PC-3 (cell line): ENCODE measurements at regions not wholly inside any gene's neighbourhood (a gene's known extent, or its start where the extent isn't known, plus 50 kb on each side); places are given as distances from the start of the nearest gene placed in this dataset.

ENCODE experiments used
- ATAC-seq: fragments of 200-7000 bp; cut with Tn5 transposase; 2 replicates; pipeline ENCODE4 v1.9.1; 2020; ENCODE audit warnings: mild to moderate bottlenecking, moderate library complexity
- BruUV-seq: library from RNA; stranded (reverse); fragments of 400-500 nt; replicated peaks from 2 replicates; lab custom pipeline; 2021; lab: Mats Ljungman, UMichigan
- CTCF ChIA-PET: fragments of 300-600 bp; sonication (Branson Sonifier 250); formaldehyde crosslinking; loops from one replicate; lab custom pipeline; 2022; ENCODE audit warnings: antibody characterized with exemption; lab: Charles Lee
- POLR2A ChIA-PET: fragments of 300-600 bp; sonication (Branson Sonifier 250); formaldehyde crosslinking; loops from one replicate; lab custom pipeline; 2022; ENCODE audit warnings: antibody characterized with exemption; ENCODE audit not compliant: unreplicated experiment; lab: Charles Lee
- DNase-seq: peaks from one replicate; pipeline ENCODE4 v3.0.0-alpha.2; 2015
- H2AFZ ChIP-seq: fragments of 300-600 bp; sonication (generic); 2 replicates; pipeline ENCODE4 v1.6.0; 2016; ENCODE audit warnings: antibody characterized with exemption, low read length
- H3F3A ChIP-seq: fragments of 300-600 bp; sonication (generic); one replicate; pipeline ENCODE4 v1.6.0; 2017; ENCODE audit warnings: antibody characterized with exemption, low read length, control low read depth, mild to moderate bottlenecking; ENCODE audit not compliant: unreplicated experiment
- H3K27ac ChIP-seq: fragments of 300-600 bp; sonication (generic); 2 replicates; pipeline ENCODE4 v1.5.1; 2016; ENCODE audit warnings: mild to moderate bottlenecking, low read length
- H3K27me3 ChIP-seq: fragments of 300-600 bp; sonication (generic); 2 replicates; pipeline ENCODE4 v1.6.1; 2016; ENCODE audit warnings: low read length, mixed read lengths
- H3K36me3 ChIP-seq: fragments of 300-600 bp; sonication (generic); 2 replicates; pipeline ENCODE4 v1.6.1; 2016; ENCODE audit warnings: low read depth, mixed run types, low read length, mixed read lengths
- H3K4me1 ChIP-seq: fragments of 300-600 bp; sonication (generic); 2 replicates; pipeline ENCODE4 v1.5.1; 2016; ENCODE audit warnings: low read length; ENCODE audit not compliant: insufficient read depth
- H3K4me2 ChIP-seq: fragments of 300-600 bp; sonication (generic); 2 replicates; pipeline ENCODE4 v1.6.0; 2016; ENCODE audit warnings: low read length
- H3K4me3 ChIP-seq: fragments of 300-600 bp; sonication (generic); 2 replicates; pipeline ENCODE4 v1.5.1; 2016; ENCODE audit warnings: mild to moderate bottlenecking, low read length, mixed read lengths
- H3K79me2 ChIP-seq: fragments of 300-600 bp; sonication (generic); 2 replicates; pipeline ENCODE4 v1.6.1; 2017; ENCODE audit warnings: low read length, mixed read lengths
- H3K9ac ChIP-seq: fragments of 300-600 bp; sonication (generic); 2 replicates; pipeline ENCODE4 v1.6.0; 2016; ENCODE audit warnings: mild to moderate bottlenecking, low read length
- H3K9me2 ChIP-seq: fragments of 300-600 bp; sonication (generic); replicated peaks from 2 replicates; pipeline ENCODE4 v1.6.1; 2016; ENCODE audit warnings: mixed run types, low read length, mixed read lengths
- H3K9me3 ChIP-seq: fragments of 300-600 bp; sonication (generic); 2 replicates; pipeline ENCODE4 v1.6.1; 2016; ENCODE audit warnings: low read length, mixed read lengths
- H4K20me1 ChIP-seq: fragments of 300-600 bp; sonication (generic); 2 replicates; pipeline ENCODE4 v1.6.1; 2016; ENCODE audit warnings: low read length, mixed read lengths
- CTCF ChIP-seq: fragments of 300-600 bp; sonication (generic); conservative IDR thresholded peaks from 2 replicates; pipeline ENCODE4 v1.5.1; 2017; ENCODE audit warnings: antibody characterized with exemption, low read depth, mild to moderate bottlenecking, low read length
- EZH2 ChIP-seq: fragments of 300-600 bp; sonication (generic); IDR thresholded peaks from one replicate; pipeline ENCODE4 v1.6.1; 2017; ENCODE audit warnings: antibody characterized with exemption, mild to moderate bottlenecking, low read length; ENCODE audit not compliant: unreplicated experiment
- EZH2phosphoT487 ChIP-seq: fragments of 300-600 bp; sonication (generic); IDR thresholded peaks from 2 replicates; pipeline ENCODE4 v1.6.1; 2018; ENCODE audit warnings: mild to moderate bottlenecking, antibody characterized with exemption, low read length, borderline replicate concordance
- intact Hi-C: fragments of 100-400 bp; cut with micrococcal nuclease; formaldehyde crosslinking; loops from 2 replicates; pipeline ENCODE4 v1.9.0; 2023

DNA sequence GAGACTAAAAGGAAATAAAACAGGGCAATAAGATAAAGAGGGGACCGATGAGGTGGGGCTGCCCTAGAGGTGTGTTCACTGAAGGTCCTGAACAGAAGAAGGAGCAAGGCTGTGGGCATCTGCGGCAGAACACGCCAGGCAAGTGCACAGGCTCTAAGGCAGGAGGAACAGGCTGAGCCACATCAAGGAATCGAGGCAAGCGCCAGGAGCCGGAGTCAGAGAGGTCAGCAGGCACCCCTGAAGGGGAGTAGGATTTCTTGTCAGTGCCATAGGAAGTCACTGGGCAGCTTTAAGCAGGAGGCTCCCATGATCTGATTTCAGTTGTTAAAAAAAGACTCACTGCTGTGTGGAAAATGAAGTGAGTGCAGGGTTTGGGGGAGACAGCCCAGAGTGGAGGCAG is 186.5 kb downstream of the KATNIP start:
- POLR2A ChIA-PET: no interaction called here
- ATAC-seq (no peak), DNase-seq (no peak)
- intact Hi-C loops: no loop called here
- Histone ChIP-seq H3K9me2 (no peaks in the 10 kb centered on the region), H3K79me2 (no peaks in the 10 kb centered on the region), H3K9me3 (no peaks in the 10 kb centered on the region), H3K36me3 (no peaks in the 10 kb centered on the region), H3K4me2 (no peak overlapping the region), H3K4me3 (no peak overlapping the region), H3K4me1 (no peaks in the 10 kb centered on the region), H3K27ac (no peak overlapping the region), H2AFZ (no peak overlapping the region), H3F3A (no peaks in the 10 kb centered on the region), H3K9ac (no peak overlapping the region), H3K27me3 (no peaks in the 10 kb centered on the region), H4K20me1 (no peaks in the 10 kb centered on the region)
- BruUV-seq: no TSS peak
- CTCF ChIA-PET: no interaction called here
- TF ChIP-seq EZH2phosphoT487: no peak
- no peak for TF ChIP-seq EZH2
- TF ChIP-seq CTCF: no peak

DNA sequence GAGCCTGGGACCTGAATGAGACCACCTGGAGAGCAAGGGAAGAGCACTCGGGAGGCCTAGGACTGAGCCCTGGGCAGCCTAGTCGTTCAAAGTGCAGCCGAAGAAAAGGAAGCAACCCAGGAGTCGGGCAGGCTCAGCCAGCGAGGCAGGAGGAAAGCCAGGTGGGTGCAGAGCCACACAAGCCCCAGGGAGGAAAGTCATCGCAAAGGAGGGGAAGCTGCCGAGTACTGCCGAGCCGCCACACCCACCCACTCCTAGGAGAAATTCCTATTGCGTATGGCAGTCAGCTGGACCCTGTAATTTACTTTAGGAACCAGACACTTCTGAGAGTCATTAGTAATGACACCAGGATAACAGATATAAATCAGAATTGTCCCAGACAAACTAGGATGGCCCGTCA is 187.6 kb downstream of the KATNIP start:
- DNase-seq (no peak), ATAC-seq (no peak)
- Histone ChIP-seq H3K9ac (no peak overlapping the region), H3K27me3 (no peaks in the 10 kb centered on the region), H4K20me1 (no peaks in the 10 kb centered on the region), H3K9me3 (no peaks in the 10 kb centered on the region), H3K4me2 (no peak overlapping the region), H3K9me2 (no peaks in the 10 kb centered on the region), H3K4me1 (no peaks in the 10 kb centered on the region), H3K27ac (no peak overlapping the region), H3K36me3 (no peaks in the 10 kb centered on the region), H3F3A (no peaks in the 10 kb centered on the region), H2AFZ (no peak overlapping the region), H3K4me3 (no peak overlapping the region), H3K79me2 (no peaks in the 10 kb centered on the region)
- no TSS peak for BruUV-seq
- POLR2A ChIA-PET: no interaction called here
- no peak for TF ChIP-seq EZH2phosphoT487
- no peak for TF ChIP-seq CTCF
- TF ChIP-seq EZH2: no peak
- CTCF ChIA-PET: no interaction called here
- intact Hi-C loops: no loop called here
